OCI-LY3 (cell line): ENCODE measurements at regions not wholly inside any gene's neighbourhood (a gene's known extent, or its start where the extent isn't known, plus 50 kb on each side); places are given as distances from the start of the nearest gene placed in this dataset.

ENCODE experiments used
- H2AFZ ChIP-seq: fragments of 200-600, 300-600 bp; shearing (Covaris generic); 2 replicates; pipeline ENCODE4 v1.6.0; 2014; ENCODE audit warnings: antibody characterized with exemption, low read depth, low read length
- H3K27ac ChIP-seq: fragments of 200-600, 300-600 bp; sonication (generic); 2 replicates; pipeline ENCODE4 v1.5.1; 2014; ENCODE audit warnings: mild to moderate bottlenecking, low read length, moderate library complexity, mixed read lengths
- H3K27me3 ChIP-seq: fragments of 200-600, 300-600 bp; sonication (generic); 2 replicates; pipeline ENCODE4 v1.6.1; 2014; ENCODE audit warnings: low read depth, low read length, mixed read lengths
- H3K36me3 ChIP-seq: fragments of 200-600, 300-600 bp; sonication (generic); replicated peaks from 2 replicates; pipeline ENCODE3; 2014; ENCODE audit warnings: low read depth, low read length, mixed read lengths
- H3K4me1 ChIP-seq: fragments of 300-600, 200-600 bp; sonication (generic); 2 replicates; pipeline ENCODE4 v1.6.1; 2014; ENCODE audit warnings: low read length, mixed read lengths
- H3K4me2 ChIP-seq: fragments of 200-600, 300-600 bp; sonication (generic); 2 replicates; pipeline ENCODE4 v1.6.1; 2014; ENCODE audit warnings: low read length, mixed read lengths
- H3K4me3 ChIP-seq: fragments of 300-600, 200-600 bp; sonication (generic); 2 replicates; pipeline ENCODE4 v1.5.1; 2014; ENCODE audit warnings: antibody characterized with exemption, mild to moderate bottlenecking, low read length, moderate library complexity
- H3K79me2 ChIP-seq: fragments of 300-600, 200-600 bp; shearing (Covaris generic); 2 replicates; pipeline ENCODE4 v1.6.1; 2014; ENCODE audit warnings: mild to moderate bottlenecking, low read length, mixed read lengths
- H3K9ac ChIP-seq: fragments of 300-600, 200-600 bp; shearing (Covaris generic); 2 replicates; pipeline ENCODE4 v1.6.0; 2014; ENCODE audit warnings: mild to moderate bottlenecking, low read length, moderate library complexity
- H3K9me3 ChIP-seq: fragments of 200-600, 300-600 bp; shearing (Covaris generic); 2 replicates; pipeline ENCODE4 v1.6.1; 2014; ENCODE audit warnings: low read length, mixed read lengths; ENCODE audit not compliant: insufficient read depth
- H4K20me1 ChIP-seq: fragments of 200-600, 300-600 bp; sonication (generic); 2 replicates; pipeline ENCODE4 v1.6.1; 2016; ENCODE audit warnings: low read length, mixed read lengths; ENCODE audit not compliant: insufficient read depth
- CTCF ChIP-seq: fragments of 200-600, 300-600 bp; sonication (generic); IDR thresholded peaks from 2 replicates; pipeline ENCODE4 v1.5.1; 2014; ENCODE audit warnings: antibody characterized with exemption, low read length, low read depth
- EZH2phosphoT487 ChIP-seq: fragments of 200-600 bp; shearing (Covaris generic); IDR thresholded peaks from 2 replicates; pipeline ENCODE4 v1.6.1; 2018; ENCODE audit warnings: antibody characterized with exemption, mixed run types, low read depth

GRCh38 chr1:238558156-238558555 is 667.4 kb upstream of the ZP4 start:
- peaks cover 2% of the 10 kb centered on the region for H3K36me3 ChIP-seq
- no peak overlapping the region for H2AFZ ChIP-seq
- H3K4me3 ChIP-seq = no peak overlapping the region
- H3K4me2 ChIP-seq = no peak overlapping the region
- H4K20me1 ChIP-seq = no peaks in the 10 kb centered on the region
- no peaks in the 10 kb centered on the region for H3K27me3 ChIP-seq
- H3K4me1 ChIP-seq = no peaks in the 10 kb centered on the region
- H3K27ac ChIP-seq = no peak overlapping the region
- no peak for TF ChIP-seq EZH2phosphoT487
- no peak for TF ChIP-seq CTCF
- H3K9me3 ChIP-seq = 0 out of 2 replicates have a peak, but pooled peaks cover 12% of the 10 kb centered on the region
- H3K79me2 ChIP-seq = no peaks in the 10 kb centered on the region
- no peak overlapping the region for H3K9ac ChIP-seq

GRCh38 chr1:238552271-238552670 is 661.5 kb upstream of the ZP4 start:
- no peaks in the 10 kb centered on the region for H3K79me2 ChIP-seq
- no peaks in the 10 kb centered on the region for H3K9me3 ChIP-seq
- no peaks in the 10 kb centered on the region for H3K36me3 ChIP-seq
- no peak overlapping the region for H3K9ac ChIP-seq
- H3K27ac ChIP-seq = no peak overlapping the region
- TF ChIP-seq EZH2phosphoT487 = no peak
- no peak for TF ChIP-seq CTCF
- no peaks in the 10 kb centered on the region for H3K27me3 ChIP-seq
- H2AFZ ChIP-seq = no peak overlapping the region
- H3K4me2 ChIP-seq = no peak overlapping the region
- no peaks in the 10 kb centered on the region for H3K4me1 ChIP-seq
- H3K4me3 ChIP-seq = no peak overlapping the region
- H4K20me1 ChIP-seq = no peaks in the 10 kb centered on the region

DNA sequence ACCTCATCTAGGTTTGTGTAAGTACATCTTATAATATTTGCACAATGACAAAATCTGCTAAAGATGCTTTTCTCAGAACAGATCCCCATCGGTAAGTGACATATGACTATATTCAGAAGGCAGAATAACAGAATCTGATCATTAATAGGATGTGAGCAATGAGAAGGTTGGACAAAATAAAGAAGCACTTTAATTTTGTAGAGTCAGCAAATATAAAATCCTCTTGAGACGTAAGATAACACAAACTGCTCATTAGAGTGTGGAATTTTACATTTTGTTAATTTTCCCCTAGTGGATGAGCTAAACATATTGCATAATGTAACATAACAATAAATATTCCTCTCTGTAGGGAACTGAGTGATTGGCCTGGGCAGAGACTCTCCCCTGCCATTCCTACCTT is 658.4 kb upstream of the ZP4 start:
- Histone ChIP-seq H3K4me3 (no peak overlapping the region), H3K36me3 (no peaks in the 10 kb centered on the region), H3K9ac (no peak overlapping the region), H3K4me2 (no peak overlapping the region), H2AFZ (no peak overlapping the region), H3K9me3 (no peaks in the 10 kb centered on the region), H3K79me2 (no peaks in the 10 kb centered on the region), H4K20me1 (no peaks in the 10 kb centered on the region), H3K27ac (no peak overlapping the region), H3K4me1 (no peaks in the 10 kb centered on the region), H3K27me3 (no peaks in the 10 kb centered on the region)
- TF ChIP-seq EZH2phosphoT487 = no peak
- no peak for TF ChIP-seq CTCF

DNA sequence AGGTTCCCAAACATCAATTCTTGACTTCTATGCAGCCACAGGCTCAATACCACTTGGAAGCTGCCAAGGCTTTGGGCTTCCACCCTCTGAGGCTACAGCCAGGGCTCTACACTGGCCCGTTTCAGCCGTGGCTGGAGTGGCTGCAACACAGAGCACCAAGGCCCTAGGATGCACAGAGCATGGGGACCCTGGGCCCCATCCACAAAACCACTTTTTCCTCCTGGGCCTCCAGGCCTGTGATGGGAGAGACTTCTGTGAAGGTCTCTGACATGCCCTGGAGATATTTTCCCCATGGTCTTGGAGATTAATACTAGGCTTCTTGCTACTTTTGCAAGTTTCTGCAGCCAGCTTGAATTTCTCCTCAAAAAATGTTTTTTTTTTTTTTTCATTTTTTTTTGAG is 655.4 kb upstream of the ZP4 start:
- H3K27ac ChIP-seq = no peak overlapping the region
- H3K4me3 ChIP-seq = no peak overlapping the region
- no peaks in the 10 kb centered on the region for H3K79me2 ChIP-seq
- H2AFZ ChIP-seq = no peak overlapping the region
- H3K9ac ChIP-seq = no peak overlapping the region
- no peaks in the 10 kb centered on the region for H3K27me3 ChIP-seq
- no peaks in the 10 kb centered on the region for H3K4me1 ChIP-seq
- no peaks in the 10 kb centered on the region for H3K9me3 ChIP-seq
- no peaks in the 10 kb centered on the region for H3K36me3 ChIP-seq
- H4K20me1 ChIP-seq = no peaks in the 10 kb centered on the region
- no peak for TF ChIP-seq EZH2phosphoT487
- TF ChIP-seq CTCF = no peak
- no peak overlapping the region for H3K4me2 ChIP-seq
